Kidney (tissue), 13 donors: ENCODE measurements at regions not wholly inside any gene's neighbourhood (a gene's known extent, or its start where the extent isn't known, plus 50 kb on each side); places are given as distances from the start of the nearest gene placed in this dataset.
A peak's percentile ranks its signal among the peaks of the same experiment; 100 is the strongest.

Source experiments
- DNase-seq, 5 donors: peaks; one replicate each; pipeline ENCODE4 v3.0.0-alpha.2; 2013 to 2020
- FAIRE-seq: peaks from 2 replicates; lab custom pipeline; 2012; peaks lifted over from hg19 to GRCh38; lab: Jason Lieb, UNC
- H3K27ac ChIP-seq, 2 donors: one replicate each; pipeline ENCODE4 v1.7.0; 2013; ENCODE audit warnings: low read depth in 2 of 2, low read length in 2 of 2, inconsistent platforms in 1 of 2
- H3K27me3 ChIP-seq: one replicate; pipeline ENCODE4 v1.7.1; 2013; ENCODE audit warnings: low read length, inconsistent platforms; ENCODE audit not compliant: control insufficient read depth, insufficient read depth
- H3K36me3 ChIP-seq, 3 donors: one replicate each; pipeline versions ENCODE4 v1.7.0 to v1.7.1; 2013; ENCODE audit warnings: low read length in 3 of 3, control low read depth in 1 of 3, inconsistent platforms in 1 of 3; ENCODE audit not compliant: insufficient read depth in 3 of 3, control insufficient read depth in 2 of 3
- H3K4me1 ChIP-seq, 3 donors: one replicate each; pipeline versions ENCODE4 v1.7.0 to v1.7.1; 2013; ENCODE audit warnings: low read length in 3 of 3, inconsistent platforms in 1 of 3, low read depth in 1 of 3; ENCODE audit not compliant: control insufficient read depth in 2 of 3, insufficient read depth in 2 of 3
- H3K4me3 ChIP-seq, 3 donors: one replicate each; pipeline versions ENCODE4 v1.7.0 to v1.8.1; 2013; ENCODE audit warnings: low read length in 3 of 3, control low read depth in 1 of 3, inconsistent platforms in 1 of 3
- H3K9ac ChIP-seq, 3 donors: one replicate each; pipeline versions ENCODE4 v1.7.0 to v1.7.1; 2013; ENCODE audit warnings: low read length in 3 of 3, control low read depth in 1 of 3, inconsistent platforms in 1 of 3
- H3K9me3 ChIP-seq, 3 donors: one replicate each; pipeline versions ENCODE4 v1.7.0 to v1.7.1; 2013; ENCODE audit warnings: low read length in 3 of 3, control low read depth in 1 of 3, inconsistent platforms in 1 of 3; ENCODE audit not compliant: control insufficient read depth in 2 of 3, insufficient read depth in 1 of 3
- intact Hi-C: fragments of 100-400 bp; cut with DNase I; formaldehyde crosslinking; loops from one replicate; pipeline ENCODE4 v1.11.1; 2022
- TF ChIP-seq, protein P1 (sequence below): IDR thresholded peaks from 3 replicates; pipeline ENCODE4 v1.5.1; 2012; ENCODE audit warnings: mild to moderate bottlenecking, moderate library complexity, borderline replicate concordance; ENCODE audit not compliant: insufficient read depth; ENCODE audit errors: extremely low read depth
- donor health status: control.
- donor health status: control.
- donor health status: control.
- donor health status: control.
- donor health status: control.
- donor health status: DM: yes; HTN: yes; CAD: no.
- donor health status: Normal renal cell carcinoma (clear cell type).

DNA sequence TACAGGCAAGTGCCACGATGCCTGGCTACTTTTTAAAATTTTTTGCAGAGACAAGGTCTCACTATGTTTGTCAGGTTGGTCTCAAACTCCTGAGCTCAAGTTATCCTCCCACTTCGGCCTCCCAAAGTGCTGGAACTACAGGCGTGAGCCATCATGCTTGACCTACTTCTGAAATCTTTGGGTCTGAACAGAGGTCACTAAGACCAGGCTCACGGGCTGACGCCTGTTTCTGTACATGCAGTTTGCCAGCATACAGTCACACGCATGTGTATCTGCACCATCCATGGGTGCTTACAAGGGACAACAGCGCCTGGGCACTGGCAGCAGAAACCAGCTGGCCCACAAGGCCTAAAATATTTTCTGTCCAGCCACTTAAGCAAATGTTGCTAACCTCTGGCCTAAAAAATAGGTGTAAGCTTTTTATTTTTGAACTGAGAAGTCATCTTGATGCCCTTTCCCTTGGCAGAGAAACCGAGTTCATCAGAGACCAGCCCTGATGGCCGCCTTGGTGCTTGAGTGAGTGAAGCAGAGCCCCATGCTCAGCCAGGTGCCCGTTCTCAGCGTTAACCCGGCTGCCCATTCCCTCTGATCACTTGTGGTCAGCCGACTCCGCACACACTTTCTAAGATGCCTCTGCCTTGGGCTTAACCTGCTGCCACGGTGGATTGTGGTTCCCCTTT lies 425.2 kb downstream of the OCA2 start:
- intact Hi-C loops: no loop called here
- no peak overlapping the region for H3K4me3 ChIP-seq
- no peak for DNase-seq
- no peaks in the 10 kb centered on the region for H3K9me3 ChIP-seq
- H3K27me3 ChIP-seq: no peaks in the 10 kb centered on the region
- FAIRE-seq: no peak
- H3K9ac ChIP-seq: no peak overlapping the region
- H3K4me1 ChIP-seq: peaks cover 0 to 3% (median 3%) of the 10 kb centered on the region in 3 donors
- H3K36me3 ChIP-seq: no peaks in the 10 kb centered on the region
- no peak overlapping the region for H3K27ac ChIP-seq
- TF ChIP-seq, protein P1, sequence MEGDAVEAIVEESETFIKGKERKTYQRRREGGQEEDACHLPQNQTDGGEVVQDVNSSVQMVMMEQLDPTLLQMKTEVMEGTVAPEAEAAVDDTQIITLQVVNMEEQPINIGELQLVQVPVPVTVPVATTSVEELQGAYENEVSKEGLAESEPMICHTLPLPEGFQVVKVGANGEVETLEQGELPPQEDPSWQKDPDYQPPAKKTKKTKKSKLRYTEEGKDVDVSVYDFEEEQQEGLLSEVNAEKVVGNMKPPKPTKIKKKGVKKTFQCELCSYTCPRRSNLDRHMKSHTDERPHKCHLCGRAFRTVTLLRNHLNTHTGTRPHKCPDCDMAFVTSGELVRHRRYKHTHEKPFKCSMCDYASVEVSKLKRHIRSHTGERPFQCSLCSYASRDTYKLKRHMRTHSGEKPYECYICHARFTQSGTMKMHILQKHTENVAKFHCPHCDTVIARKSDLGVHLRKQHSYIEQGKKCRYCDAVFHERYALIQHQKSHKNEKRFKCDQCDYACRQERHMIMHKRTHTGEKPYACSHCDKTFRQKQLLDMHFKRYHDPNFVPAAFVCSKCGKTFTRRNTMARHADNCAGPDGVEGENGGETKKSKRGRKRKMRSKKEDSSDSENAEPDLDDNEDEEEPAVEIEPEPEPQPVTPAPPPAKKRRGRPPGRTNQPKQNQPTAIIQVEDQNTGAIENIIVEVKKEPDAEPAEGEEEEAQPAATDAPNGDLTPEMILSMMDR: no peak

DNA sequence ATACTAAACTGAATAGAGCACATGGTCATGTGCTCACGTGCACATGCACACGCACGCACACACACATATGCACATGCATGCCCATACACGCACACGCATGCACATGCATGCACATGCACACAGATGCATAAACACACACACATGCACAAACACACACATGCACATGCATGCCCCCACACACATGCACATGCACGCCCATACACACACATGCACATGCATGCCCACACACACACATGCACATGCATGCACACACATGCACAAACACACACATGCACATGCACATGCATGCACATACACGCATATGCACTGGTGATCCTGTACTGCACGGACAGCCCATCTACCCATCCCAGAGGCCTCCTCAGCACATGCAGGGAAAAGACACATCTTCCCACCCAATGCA lies 426.6 kb downstream of the OCA2 start:
- DNase-seq (no peak), FAIRE-seq (no peak)
- H3K27me3 ChIP-seq: no peaks in the 10 kb centered on the region
- intact Hi-C loops: no loop called here
- H3K9ac ChIP-seq: no peak overlapping the region
- H3K4me1 ChIP-seq: peaks cover 0 to 3% (median 3%) of the 10 kb centered on the region in 3 donors
- H3K36me3 ChIP-seq: no peaks in the 10 kb centered on the region
- H3K9me3 ChIP-seq: no peaks in the 10 kb centered on the region
- no peak overlapping the region for H3K27ac ChIP-seq
- no peak overlapping the region for H3K4me3 ChIP-seq
- TF ChIP-seq, protein P1: no peak

DNA sequence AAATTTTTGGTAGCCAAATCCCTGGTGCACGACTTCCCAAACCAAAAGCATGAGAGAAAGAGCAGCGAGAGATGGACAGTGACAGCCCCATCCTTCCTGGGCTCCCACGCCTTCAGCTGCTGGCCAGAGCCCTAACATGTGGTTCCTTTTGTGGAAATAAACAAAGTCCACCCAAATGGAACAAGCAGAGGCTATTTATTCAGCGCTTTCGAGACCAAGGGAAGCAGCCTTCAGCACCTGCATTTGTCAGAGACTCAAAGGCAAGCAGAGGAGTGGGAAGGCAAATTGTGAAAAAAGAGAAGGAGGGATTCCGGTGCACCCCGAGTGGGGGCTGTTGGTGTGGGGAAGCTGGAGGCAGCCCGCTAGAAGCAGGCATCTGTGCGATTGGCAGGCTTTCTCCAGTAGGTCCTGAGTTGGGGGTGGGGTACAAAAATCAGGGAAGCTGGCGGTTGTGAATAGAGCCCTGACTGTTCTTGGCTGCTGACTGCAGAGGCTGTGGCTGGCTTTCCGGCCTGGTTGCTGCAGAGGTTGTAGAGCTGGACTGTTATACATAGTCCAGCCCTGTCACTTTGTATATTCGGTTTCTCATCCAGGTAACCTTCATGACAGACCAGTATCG lies 427.2 kb downstream of the OCA2 start:
- Histone ChIP-seq H3K4me3 (no peak overlapping the region), H3K9me3 (no peaks in the 10 kb centered on the region), H3K27ac (no peak overlapping the region), H3K27me3 (no peaks in the 10 kb centered on the region), H3K36me3 (no peaks in the 10 kb centered on the region), H3K9ac (no peak overlapping the region), H3K4me1 (peaks cover 0 to 3% (median 3%) of the 10 kb centered on the region in 3 donors)
- peak in 3 of 5 donors; percentile 17 to 71 (median 68) for DNase-seq
- intact Hi-C loops: no loop called here
- no peak for FAIRE-seq
- TF ChIP-seq, protein P1: no peak
